Brain microvascular endothelial cell (primary cell): ENCODE measurements at regions not wholly inside any gene's neighbourhood (a gene's known extent, or its start where the extent isn't known, plus 50 kb on each side); places are given as distances from the start of the nearest gene placed in this dataset.
"Not testable (repeated sequence)": the region's sequence is repeated elsewhere in the genome, so short reads cannot be mapped to it uniquely, and the experiment has no call there.

ENCODE experiments used
- DNase-seq: peaks from one replicate; pipeline ENCODE4 v3.0.0-alpha.2; 2020
- H3K27ac ChIP-seq: fragments of 250-450 bp; sonication (Bioruptor Pico); 2 replicates; pipeline ENCODE4 v1.5.1; 2020; ENCODE audit warnings: mild to moderate bottlenecking, moderate library complexity
- H3K27me3 ChIP-seq: fragments of 250-450 bp; sonication (Bioruptor Pico); replicated peaks from 2 replicates; pipeline ENCODE4 v1.5.1; 2020; ENCODE audit warnings: mild to moderate bottlenecking
- H3K36me3 ChIP-seq: fragments of 250-450 bp; sonication (Bioruptor Pico); replicated peaks from 2 replicates; pipeline ENCODE4 v1.5.1; 2020; ENCODE audit warnings: mild to moderate bottlenecking
- H3K4me3 ChIP-seq: 2 replicates; pipeline ENCODE4 v1.5.1; 2011; ENCODE audit warnings: low read depth, mild to moderate bottlenecking, control low read depth, low read length, moderate library complexity
- in situ Hi-C: cut with HindIII; loops from 2 replicates; pipeline ENCODE4 v1.10.0; 2017; ENCODE audit warnings: low sequenced_read_pairs, low pct_ligation_motif_present
- TF ChIP-seq, protein P1 (sequence below): IDR thresholded peaks from 2 replicates; pipeline ENCODE4 v1.5.1; 2011; ENCODE audit warnings: low read depth, mild to moderate bottlenecking, moderate library complexity, low read length, control low read depth, inconsistent platforms; ENCODE audit errors: missing control alignments

DNA sequence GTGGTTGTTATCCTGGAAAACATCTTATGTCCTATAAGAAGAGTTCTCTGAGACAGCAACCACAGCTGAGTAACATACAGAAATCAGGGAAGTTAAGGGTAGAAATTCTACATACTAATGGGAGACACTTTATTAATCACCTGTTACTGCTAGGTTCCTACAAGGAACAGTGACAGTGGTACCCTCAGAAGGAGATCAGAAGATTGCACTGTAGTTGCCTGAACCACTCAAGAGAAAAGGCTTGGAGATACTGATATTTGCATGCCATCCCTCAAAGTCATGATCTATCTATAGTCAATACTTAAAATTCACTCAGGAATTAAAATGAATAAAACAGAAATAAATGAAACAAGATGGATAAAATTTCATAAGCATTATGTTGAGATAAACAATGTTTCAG, 136.0 kb downstream of the LMLN start:
- in situ Hi-C loops = no loop called here
- Histone ChIP-seq H3K27me3 (no peaks in the 10 kb centered on the region), H3K27ac (no peak overlapping the region), H3K4me3 (no peak overlapping the region), H3K36me3 (no peaks in the 10 kb centered on the region)
- TF ChIP-seq, protein P1, sequence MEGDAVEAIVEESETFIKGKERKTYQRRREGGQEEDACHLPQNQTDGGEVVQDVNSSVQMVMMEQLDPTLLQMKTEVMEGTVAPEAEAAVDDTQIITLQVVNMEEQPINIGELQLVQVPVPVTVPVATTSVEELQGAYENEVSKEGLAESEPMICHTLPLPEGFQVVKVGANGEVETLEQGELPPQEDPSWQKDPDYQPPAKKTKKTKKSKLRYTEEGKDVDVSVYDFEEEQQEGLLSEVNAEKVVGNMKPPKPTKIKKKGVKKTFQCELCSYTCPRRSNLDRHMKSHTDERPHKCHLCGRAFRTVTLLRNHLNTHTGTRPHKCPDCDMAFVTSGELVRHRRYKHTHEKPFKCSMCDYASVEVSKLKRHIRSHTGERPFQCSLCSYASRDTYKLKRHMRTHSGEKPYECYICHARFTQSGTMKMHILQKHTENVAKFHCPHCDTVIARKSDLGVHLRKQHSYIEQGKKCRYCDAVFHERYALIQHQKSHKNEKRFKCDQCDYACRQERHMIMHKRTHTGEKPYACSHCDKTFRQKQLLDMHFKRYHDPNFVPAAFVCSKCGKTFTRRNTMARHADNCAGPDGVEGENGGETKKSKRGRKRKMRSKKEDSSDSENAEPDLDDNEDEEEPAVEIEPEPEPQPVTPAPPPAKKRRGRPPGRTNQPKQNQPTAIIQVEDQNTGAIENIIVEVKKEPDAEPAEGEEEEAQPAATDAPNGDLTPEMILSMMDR = no peak
- DNase-seq = no peak

DNA sequence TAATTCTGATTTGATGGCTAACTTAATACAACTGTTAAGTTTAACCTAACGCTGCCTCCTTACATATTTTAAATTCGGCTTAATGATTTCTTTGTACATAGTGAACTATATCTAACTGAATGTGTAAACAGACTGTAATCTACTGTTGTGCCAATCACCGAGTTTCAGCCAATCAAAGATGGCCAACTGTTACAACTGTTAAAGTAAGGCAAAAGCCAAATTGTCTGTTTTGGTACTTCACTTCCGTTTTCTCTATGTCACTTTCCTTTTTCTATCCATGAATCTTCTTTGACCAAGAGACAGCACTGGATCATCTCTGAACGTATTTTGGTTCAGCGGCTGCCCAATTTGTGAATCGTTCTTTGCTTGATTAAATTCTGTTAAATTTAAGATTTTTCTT, 137.0 kb downstream of the LMLN start:
- Histone ChIP-seq H3K36me3 (no peaks in the 10 kb centered on the region), H3K4me3 (no peak overlapping the region), H3K27ac (no peak overlapping the region), H3K27me3 (no peaks in the 10 kb centered on the region)
- TF ChIP-seq, protein P1 = no peak
- in situ Hi-C loops = no loop called here
- DNase-seq = no peak

DNA sequence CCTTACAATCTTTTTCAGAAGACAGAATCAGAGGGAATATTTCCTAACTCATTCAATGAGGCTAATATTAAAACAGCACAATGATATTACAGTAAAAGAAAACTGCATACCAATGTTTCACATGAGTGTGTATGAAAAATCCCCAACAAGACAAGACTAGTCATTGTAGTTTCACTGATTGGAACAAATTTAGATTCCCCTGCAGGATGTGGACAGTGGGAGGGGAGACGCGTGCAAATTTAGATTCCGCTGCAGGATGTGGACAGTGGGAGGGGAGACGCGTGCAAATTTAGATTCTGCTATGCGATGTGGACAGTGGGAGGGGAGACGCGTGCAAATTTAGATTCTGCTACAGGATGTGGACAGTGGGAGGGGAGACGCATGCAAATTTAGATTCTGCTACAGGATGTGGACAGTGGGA, 138.7 kb downstream of the LMLN start:
- not testable (repeated sequence) for H3K36me3 ChIP-seq, H3K4me3 ChIP-seq

DNA sequence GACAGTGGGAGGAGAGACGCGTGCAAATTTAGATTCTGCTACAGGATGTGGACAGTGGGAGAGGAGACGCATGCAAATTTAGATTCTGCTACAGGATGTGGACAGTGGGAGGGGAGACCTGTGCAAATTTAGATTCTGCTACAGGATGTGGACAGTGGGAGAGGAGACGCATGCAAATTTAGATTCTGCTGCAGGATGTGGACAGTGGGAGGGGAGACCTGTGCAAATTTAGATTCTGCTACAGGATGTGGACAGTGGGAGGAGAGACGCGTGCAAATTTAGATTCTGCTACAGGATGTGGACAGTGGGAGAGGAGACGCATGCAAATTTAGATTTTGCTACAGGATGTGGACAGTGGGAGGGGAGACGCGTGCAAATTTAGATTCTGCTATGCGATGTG, 143.1 kb downstream of the LMLN start:
- H3K27ac ChIP-seq, H3K27me3 ChIP-seq, H3K36me3 ChIP-seq, DNase-seq, H3K4me3 ChIP-seq, in situ Hi-C loops: not testable (repeated sequence)

More for the DNA sequence above, 138.7 kb downstream of the LMLN start:
- H3K27ac ChIP-seq, in situ Hi-C loops, H3K27me3 ChIP-seq: not testable (repeated sequence)
- DNase-seq = peak; percentile 34

DNA sequence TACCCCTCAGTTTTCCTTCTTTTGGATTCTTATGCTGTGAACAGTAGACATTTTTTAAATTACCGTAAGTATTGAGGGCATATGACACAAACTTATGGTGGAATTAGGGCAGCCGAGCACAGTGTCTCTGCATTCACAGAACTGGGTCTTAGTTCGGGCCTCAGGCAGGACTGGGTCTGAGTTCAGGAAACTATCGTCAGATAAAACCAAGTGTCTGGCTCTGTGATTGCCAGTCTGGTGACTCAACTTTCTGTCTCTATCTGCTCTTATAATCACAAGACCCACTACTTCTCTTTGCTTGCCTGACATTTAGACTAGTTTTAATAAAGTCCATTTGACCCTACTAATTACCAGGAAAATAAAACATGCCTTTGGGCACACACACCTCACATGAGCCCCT, 146.2 kb downstream of the LMLN start:
- DNase-seq = peak; percentile 36
- Histone ChIP-seq H3K27ac (peak overlapping the region; percentile 46), H3K36me3 (no peaks in the 10 kb centered on the region), H3K27me3 (no peaks in the 10 kb centered on the region), H3K4me3 (no peak overlapping the region)
- in situ Hi-C loops = no loop called here
- TF ChIP-seq, protein P1 = no peak

DNA sequence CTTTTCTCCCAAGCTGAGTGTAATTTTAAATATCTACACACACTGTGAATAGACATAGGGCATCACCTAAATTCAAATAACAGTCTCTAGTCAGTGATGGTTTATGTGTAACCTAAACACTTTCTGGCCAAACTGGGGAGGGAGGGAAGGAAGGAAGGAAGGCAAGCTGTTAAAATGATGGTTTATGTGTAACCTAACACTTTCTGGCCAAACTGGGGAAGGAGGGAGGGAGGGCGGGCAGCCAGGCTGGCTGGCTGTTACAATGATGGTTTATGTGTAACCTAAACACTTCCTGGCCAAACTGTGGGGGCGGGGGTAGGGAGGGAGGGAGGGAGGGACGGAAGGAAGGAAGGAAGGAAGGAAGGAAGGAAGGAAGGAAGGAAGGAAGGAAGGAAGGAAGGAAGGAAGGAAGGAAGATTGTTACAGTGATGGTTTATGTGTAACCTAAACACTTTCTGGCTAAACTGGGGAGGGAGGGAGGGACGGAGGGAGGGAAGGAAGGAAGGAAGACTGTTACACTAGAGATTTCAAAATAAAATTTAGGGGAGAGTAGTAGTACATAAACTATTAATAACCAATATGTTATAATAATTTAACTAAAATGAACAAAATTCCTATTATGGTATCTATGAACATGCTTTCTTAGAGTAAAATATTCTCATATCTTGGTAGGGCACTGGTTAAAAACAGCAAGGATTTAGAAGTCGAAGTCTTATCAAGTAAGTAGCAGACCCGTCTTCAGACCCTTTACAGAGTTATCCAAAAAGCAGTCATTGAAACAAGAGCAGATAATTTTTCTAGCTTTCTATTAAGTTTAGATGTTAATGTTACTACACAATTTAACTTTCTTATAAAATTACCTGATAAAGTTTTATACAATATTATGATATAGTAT, 148.1 kb downstream of the LMLN start:
- H3K36me3 ChIP-seq = no peaks in the 10 kb centered on the region
- no peak overlapping the region for H3K4me3 ChIP-seq
- TF ChIP-seq, protein P1 = no peak
- H3K27me3 ChIP-seq = no peaks in the 10 kb centered on the region
- peak; percentile 11 for DNase-seq
- H3K27ac ChIP-seq = no peak overlapping the region
- in situ Hi-C loops = no loop called here

DNA sequence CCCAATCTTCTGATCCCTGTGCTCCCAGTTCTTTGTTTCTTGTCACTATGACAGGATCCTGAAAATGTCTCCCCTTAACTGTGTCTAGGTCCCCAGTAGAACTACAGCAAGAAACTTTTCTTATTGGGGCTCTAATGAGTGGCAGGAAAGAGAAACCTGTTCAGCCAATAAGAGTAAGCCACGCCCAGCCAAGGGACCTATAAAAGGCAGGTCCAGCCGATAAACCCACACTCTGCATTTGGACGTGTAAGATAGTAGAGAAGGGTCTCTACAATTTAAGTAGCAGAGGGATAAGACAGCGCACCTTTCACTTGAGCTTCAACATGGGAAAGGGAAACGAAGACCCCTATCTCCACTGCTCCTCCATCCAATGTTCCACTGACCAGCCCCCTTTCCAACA, 149.9 kb downstream of the LMLN start:
- Histone ChIP-seq H3K27me3 (no peaks in the 10 kb centered on the region), H3K27ac (no peak overlapping the region), H3K4me3 (no peak overlapping the region), H3K36me3 (no peaks in the 10 kb centered on the region)
- no peak for DNase-seq
- in situ Hi-C loops = no loop called here
- TF ChIP-seq, protein P1 = no peak
